Thymus (tissue), 11 donors: ENCODE measurements at regions not wholly inside any gene's neighbourhood (a gene's known extent, or its start where the extent isn't known, plus 50 kb on each side); places are given as distances from the start of the nearest gene placed in this dataset.

Experiments used
- DNase-seq, 9 donors: peaks; one replicate each; pipeline ENCODE4 v3.0.0-alpha.2; 2013; ENCODE audit warnings: low spot score in 9 of 9, low read depth in 6 of 9, missing footprints in 1 of 9
- H3K27ac ChIP-seq, 2 donors: one replicate each; pipeline ENCODE4 v1.5.1; 2013; ENCODE audit warnings: control low read depth in 1 of 2, low read depth in 1 of 2, low read length in 1 of 2, mild to moderate bottlenecking in 1 of 2, moderate library complexity in 1 of 2
- H3K27me3 ChIP-seq, 2 donors: one replicate each; pipeline ENCODE4 v1.5.1; 2013; ENCODE audit warnings: low read length in 1 of 2; ENCODE audit not compliant: control insufficient read depth in 2 of 2, insufficient read depth in 1 of 2
- H3K36me3 ChIP-seq, 2 donors: one replicate each; pipeline ENCODE4 v1.5.1; 2013; ENCODE audit warnings: low read length in 1 of 2, mild to moderate bottlenecking in 1 of 2, moderate library complexity in 1 of 2; ENCODE audit not compliant: control insufficient read depth in 2 of 2, insufficient read depth in 2 of 2
- H3K4me1 ChIP-seq, 2 donors: one replicate each; pipeline ENCODE4 v1.5.1; 2013; ENCODE audit warnings: low read length in 2 of 2; ENCODE audit not compliant: control insufficient read depth in 2 of 2, insufficient read depth in 2 of 2
- H3K4me3 ChIP-seq, 2 donors: one replicate each; pipeline ENCODE4 v1.5.1; 2013; ENCODE audit warnings: low read length in 2 of 2, control low read depth in 1 of 2, mild to moderate bottlenecking in 1 of 2
- H3K9me3 ChIP-seq, 2 donors: one replicate each; pipeline ENCODE4 v1.5.1; 2013; ENCODE audit warnings: low read length in 1 of 2, mild to moderate bottlenecking in 1 of 2; ENCODE audit not compliant: control insufficient read depth in 2 of 2, insufficient read depth in 1 of 2
- WGBS: extraction: QIAGEN DNeasy Blood & Tissue Kit; methylation state at CpG from one replicate; pipeline ENCODE4 v1.1.7; 2013; 5-methylcytosine and 5-hydroxymethylcytosine counted together
- donor health status: healthy.

DNA sequence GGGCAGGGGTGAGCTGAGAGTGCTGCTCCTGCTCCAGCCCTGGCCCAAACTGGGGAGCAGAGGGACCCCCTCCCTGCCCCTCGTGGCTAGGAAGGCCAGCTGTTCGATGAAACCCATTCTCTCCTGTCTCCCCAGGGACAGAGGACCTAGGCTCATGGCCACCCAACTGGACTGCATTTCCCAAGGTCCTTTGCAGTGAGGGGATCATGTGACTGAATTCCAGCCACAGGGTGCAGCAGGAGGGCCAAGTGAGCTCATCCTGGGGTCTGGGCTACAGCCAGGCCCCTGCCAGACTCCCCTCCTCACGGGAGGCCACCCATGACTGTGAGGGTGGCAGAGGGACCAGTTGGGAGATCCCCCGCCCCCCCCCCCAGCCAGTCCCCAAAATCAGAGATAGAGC lies 777.6 kb downstream of the TBC1D22A start:
- H3K4me3 ChIP-seq = no peak overlapping the region
- no peak for DNase-seq
- H3K4me1 ChIP-seq = peaks cover 0 to 2% of the 10 kb centered on the region in 2 donors
- H3K27me3 ChIP-seq = no peaks in the 10 kb centered on the region
- H3K36me3 ChIP-seq = no peaks in the 10 kb centered on the region
- no peak overlapping the region for H3K27ac ChIP-seq
- peaks cover 0 to 3% of the 10 kb centered on the region in 2 donors for H3K9me3 ChIP-seq
- WGBS = 80% methylated on average over 4 of the region's 4 CpGs

DNA sequence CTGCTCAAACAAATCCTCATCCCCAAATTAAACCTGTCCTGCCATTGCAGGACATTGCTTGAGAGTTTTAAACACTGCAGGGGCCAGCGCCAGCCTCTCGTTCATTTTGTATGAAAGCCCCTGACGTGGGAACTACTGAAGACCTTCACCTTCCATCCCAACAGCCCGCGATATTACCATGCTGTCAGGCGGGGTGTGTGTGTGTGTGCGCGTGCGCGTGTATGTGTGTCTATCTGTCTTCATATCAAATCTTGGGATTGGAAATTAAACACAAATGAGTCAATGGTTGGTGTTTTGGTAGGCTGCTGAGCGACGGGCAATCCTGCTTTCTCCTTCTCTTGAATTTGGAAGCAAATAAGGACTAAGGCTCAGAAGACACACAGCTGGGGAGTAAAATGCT lies 776.9 kb downstream of the TBC1D22A start:
- Histone ChIP-seq H3K27me3 (no peaks in the 10 kb centered on the region), H3K4me3 (no peak overlapping the region), H3K9me3 (peaks cover 0 to 3% of the 10 kb centered on the region in 2 donors), H3K27ac (no peak overlapping the region), H3K4me1 (peaks cover 0 to 6% of the 10 kb centered on the region in 2 donors), H3K36me3 (no peaks in the 10 kb centered on the region)
- no peak for DNase-seq
- WGBS = 89% methylated on average over 12 of the region's 12 CpGs

DNA sequence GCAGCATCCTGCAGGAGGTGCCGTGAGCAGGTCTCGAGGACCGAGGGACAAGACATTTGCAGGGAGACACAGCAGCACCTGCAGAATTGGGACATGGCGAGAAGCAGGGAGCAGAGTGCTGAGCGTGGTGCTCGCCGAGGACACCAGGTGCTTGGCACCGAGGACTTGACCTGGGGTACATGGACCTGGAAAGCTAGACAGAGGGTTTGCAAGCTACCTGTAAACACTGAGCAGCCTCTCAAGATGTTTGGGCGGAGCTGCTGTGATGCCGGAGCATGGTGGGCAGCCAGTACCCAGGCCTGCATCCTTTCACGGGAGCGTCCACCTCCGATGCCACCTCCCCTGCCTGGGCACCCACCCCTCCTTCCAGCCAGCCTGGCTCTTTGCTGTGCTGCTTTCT lies 773.2 kb downstream of the TBC1D22A start:
- H3K4me3 ChIP-seq = no peak overlapping the region
- no peak overlapping the region for H3K27ac ChIP-seq
- peaks cover 0 to 6% of the 10 kb centered on the region in 2 donors for H3K4me1 ChIP-seq
- H3K27me3 ChIP-seq = no peaks in the 10 kb centered on the region
- no peaks in the 10 kb centered on the region for H3K36me3 ChIP-seq
- WGBS = 92% methylated on average over 13 of the region's 13 CpGs
- peaks cover 0 to 3% of the 10 kb centered on the region in 2 donors for H3K9me3 ChIP-seq
- DNase-seq = no peak

DNA sequence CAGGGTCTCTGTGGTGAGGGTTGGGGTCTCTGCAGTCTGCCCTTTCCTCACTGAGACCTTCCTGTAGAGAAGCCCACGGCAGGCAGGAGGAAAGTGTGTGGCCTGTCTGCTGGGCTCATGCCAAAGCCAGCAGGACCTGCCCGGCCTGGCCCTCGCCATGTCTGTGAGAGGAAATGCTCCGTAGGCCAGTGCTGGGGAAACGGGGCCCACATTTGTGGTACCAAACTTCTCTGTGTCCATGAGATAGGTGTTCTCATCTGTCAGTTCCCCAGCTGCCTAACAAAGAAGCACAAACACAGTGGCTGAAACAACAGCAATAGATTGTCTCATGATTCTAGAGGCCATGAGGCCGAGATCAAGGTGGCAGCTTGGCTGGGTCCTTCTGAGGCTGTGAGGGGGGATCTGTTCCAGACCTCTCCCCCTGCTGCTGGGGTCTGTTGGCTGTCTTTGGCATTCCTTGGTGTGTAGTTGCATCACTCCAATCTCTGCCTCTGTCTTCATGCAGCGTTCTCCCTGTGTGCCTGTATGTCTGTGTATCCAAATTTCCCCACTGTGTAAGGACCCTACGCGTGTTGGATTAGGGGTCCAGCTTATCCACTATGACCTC lies 772.5 kb downstream of the TBC1D22A start:
- peak overlapping the region in 1 of 2 donors; percentile 70 for H3K27ac ChIP-seq
- peaks cover 0 to 6% of the 10 kb centered on the region in 2 donors for H3K4me1 ChIP-seq
- no peaks in the 10 kb centered on the region for H3K27me3 ChIP-seq
- no peaks in the 10 kb centered on the region for H3K36me3 ChIP-seq
- no peak overlapping the region for H3K4me3 ChIP-seq
- no peak for DNase-seq
- H3K9me3 ChIP-seq = no peaks in the 10 kb centered on the region
- WGBS = 88% methylated on average over 9 of the region's 9 CpGs

DNA sequence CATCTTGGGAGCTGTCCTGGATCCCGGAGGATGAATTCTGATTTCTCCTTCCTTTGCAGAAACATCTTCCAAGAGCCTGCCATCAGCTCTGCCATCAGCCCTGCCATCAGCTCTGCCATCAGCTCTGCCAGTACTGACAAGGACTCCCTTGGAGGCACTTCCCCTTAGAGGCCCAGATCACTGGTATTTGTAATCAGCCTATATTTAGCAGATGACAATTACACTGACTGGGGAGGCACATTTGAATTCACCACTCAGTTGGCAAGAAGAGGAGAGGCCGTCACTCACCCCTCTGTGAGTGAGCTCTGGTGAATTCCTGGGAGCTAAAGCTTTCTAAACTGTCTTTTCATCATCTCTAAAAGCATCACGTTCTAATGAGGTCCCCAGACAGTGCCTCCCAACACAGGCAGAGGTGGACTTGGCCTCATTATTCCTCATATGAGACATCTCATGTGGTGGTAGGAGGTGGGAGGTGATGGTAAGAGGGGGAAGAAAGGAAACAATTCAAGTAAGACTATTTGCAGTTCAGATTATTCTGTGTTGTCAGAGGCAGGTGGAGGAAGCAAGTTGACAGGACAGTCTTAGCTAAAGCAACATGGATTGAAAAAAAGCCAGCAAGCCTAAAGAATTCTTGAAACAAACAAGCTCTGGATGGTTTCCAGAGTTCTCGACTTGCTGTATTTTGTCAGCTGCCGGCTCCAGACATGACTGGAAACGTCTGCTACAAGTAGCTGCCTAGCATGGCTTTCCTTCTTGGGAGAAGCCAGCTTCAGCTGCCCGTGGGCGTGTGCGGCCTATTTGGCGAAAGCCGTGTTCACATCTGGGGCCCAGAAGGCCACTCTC lies 771.7 kb downstream of the TBC1D22A start:
- peak in 2 of 9 donors; percentile 3 to 32 for DNase-seq
- H3K9me3 ChIP-seq = no peaks in the 10 kb centered on the region
- no peaks in the 10 kb centered on the region for H3K36me3 ChIP-seq
- H3K27ac ChIP-seq = peak overlapping the region; percentile 20 to 70
- H3K27me3 ChIP-seq = no peaks in the 10 kb centered on the region
- WGBS = 88% methylated on average over 11 of the region's 11 CpGs
- peaks cover 0 to 6% of the 10 kb centered on the region in 2 donors for H3K4me1 ChIP-seq
- H3K4me3 ChIP-seq = no peak overlapping the region

DNA sequence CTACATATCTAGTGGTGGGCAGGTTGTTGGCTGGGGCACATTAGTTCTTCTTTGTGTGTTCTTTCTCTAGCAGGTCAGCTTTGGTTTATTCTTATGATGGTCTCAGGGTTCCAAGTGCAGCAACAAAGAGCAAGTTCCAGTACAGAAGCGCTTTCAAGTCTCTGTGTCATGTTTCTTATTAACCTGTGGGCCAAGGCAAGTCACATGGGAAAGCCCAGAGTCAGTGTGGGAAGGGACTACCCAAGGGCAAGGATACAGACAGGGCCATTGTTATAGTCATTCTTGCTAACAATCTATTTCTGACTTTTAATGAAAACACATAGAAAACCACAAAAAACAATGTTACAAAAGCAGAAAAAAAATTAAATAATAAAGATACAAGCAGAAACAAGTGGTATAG lies 754.6 kb downstream of the TBC1D22A start:
- H3K36me3 ChIP-seq = no peaks in the 10 kb centered on the region
- no peaks in the 10 kb centered on the region for H3K27me3 ChIP-seq
- no peaks in the 10 kb centered on the region for H3K9me3 ChIP-seq
- no peak for DNase-seq
- WGBS = 71% methylated on average over 1 of the region's 1 CpG
- H3K4me3 ChIP-seq = no peak overlapping the region
- no peak overlapping the region for H3K27ac ChIP-seq
- H3K4me1 ChIP-seq = no peaks in the 10 kb centered on the region

DNA sequence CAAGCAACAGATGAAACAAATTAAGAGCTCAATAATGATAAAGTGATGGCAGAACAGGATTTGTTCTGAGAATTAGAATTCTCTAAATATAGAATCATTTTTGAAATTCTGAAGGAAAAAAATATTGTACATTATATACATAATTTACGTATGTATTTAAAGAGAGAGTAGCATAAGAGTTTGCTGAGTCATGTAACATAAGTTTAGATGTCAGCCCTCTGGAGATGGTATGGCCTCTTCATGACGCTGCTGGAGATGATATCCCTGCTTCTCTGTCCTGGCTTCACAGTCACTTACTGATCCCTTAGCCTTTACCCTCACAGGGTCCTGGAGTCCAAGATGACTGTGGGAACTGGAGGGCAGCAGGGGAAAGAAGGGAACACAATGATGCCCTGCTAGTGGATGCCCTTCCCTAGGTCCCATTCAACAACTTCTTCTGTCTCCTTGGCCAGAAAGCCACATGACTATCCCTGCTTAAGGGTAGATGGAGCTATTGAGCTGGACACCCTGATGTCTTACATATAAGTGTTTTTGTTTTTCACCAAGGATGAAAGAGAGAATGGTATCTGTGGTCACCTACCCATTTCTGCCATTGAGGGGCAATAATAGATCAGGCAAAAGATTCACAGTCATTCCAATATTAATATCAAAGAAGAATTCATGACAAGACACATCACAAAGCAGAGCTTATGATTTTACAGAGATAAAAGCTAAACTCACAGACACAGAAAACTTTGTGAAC lies 753.1 kb downstream of the TBC1D22A start:
- H3K36me3 ChIP-seq = no peaks in the 10 kb centered on the region
- H3K4me1 ChIP-seq = no peaks in the 10 kb centered on the region
- no peaks in the 10 kb centered on the region for H3K27me3 ChIP-seq
- no peaks in the 10 kb centered on the region for H3K9me3 ChIP-seq
- no peak for DNase-seq
- no peak overlapping the region for H3K4me3 ChIP-seq
- 86% methylated on average over 2 of the region's 2 CpGs for WGBS
- no peak overlapping the region for H3K27ac ChIP-seq

DNA sequence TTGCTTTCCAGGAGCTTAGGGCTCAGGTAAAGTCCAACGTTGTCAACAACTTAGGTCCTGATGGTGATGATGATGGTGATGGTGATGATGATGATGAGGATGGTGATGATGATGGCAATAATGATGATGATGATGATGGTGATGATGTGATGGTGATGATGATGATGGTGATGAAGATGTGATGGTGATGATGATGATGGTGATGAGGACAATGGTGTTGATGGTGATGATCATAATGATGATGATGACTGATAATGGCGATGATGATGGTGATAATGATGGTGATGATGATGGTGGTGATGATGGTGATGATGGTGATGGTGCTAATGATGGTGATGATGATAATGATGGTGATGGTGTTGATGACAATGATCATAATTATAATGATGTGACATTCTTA lies 750.2 kb downstream of the TBC1D22A start:
- H3K4me3 ChIP-seq = no peak overlapping the region
- no peak for DNase-seq
- H3K27ac ChIP-seq = no peak overlapping the region
- 85% methylated on average over 2 of the region's 2 CpGs for WGBS
- no peaks in the 10 kb centered on the region for H3K36me3 ChIP-seq
- H3K4me1 ChIP-seq = no peaks in the 10 kb centered on the region
- H3K27me3 ChIP-seq = peaks cover 0 to 2% of the 10 kb centered on the region in 2 donors
- no peaks in the 10 kb centered on the region for H3K9me3 ChIP-seq

DNA sequence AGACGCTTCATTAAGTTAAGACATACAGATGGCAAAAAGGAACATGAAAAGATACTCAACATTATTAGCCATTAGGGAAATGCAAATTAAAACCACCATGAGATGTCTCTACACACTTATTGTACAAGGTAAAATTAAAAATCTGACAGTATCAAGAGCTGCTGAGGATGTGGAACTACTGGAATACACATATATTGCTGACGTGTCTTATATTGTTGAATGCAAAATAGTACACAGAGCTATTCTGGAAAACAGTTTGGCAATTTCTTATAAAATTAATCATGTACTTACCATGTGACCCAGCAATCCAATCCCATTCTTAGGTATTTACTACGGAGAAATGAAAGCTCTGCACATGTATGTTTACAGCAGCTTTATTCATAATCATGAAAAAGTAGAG lies 742.5 kb downstream of the TBC1D22A start:
- Histone ChIP-seq H3K9me3 (no peaks in the 10 kb centered on the region), H3K27ac (no peak overlapping the region), H3K4me3 (no peak overlapping the region), H3K4me1 (no peaks in the 10 kb centered on the region), H3K36me3 (no peaks in the 10 kb centered on the region), H3K27me3 (peaks cover 0 to 2% of the 10 kb centered on the region in 2 donors)
- DNase-seq = no peak
- 89% methylated on average over 3 of the region's 3 CpGs for WGBS
